T follicular helper cell (primary cell): ENCODE measurements at regions not wholly inside any gene's neighbourhood (a gene's known extent, or its start where the extent isn't known, plus 50 kb on each side); places are given as distances from the start of the nearest gene placed in this dataset.
"Not testable (repeated sequence)": the region's sequence is repeated elsewhere in the genome, so short reads cannot be mapped to it uniquely, and the experiment has no call there.

Source experiments
- DNase-seq: peaks from one replicate; pipeline ENCODE4 v3.0.0-alpha.2; 2020; ENCODE audit warnings: low read depth

DNA sequence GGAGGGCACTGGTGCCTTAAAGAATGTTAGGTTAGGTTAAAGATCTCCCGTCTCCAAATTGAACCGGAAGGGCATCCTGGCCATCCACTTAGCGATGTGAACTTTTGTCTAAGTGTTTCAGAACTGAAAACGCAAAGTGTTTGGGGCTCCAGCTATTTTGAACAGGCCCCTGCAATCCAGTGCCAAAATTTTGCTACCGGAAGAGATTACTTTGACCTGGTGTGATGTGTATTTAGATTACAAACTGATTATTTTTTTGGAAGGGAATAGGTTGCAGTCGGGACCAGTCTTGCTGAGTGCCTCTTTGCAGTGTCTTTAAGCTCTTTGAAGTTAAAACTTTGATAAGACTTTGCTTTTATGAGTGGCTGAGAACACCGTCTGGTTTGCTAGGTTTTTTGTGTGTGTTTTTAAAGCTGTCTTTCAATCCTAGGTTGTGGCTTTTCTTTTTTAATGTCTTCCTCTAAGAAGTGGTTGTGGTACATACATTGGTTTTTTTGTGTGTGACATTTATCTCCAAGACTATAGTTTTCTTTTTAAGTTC is 179.6 kb downstream of the OR4M2 start:
- no peak for DNase-seq

DNA sequence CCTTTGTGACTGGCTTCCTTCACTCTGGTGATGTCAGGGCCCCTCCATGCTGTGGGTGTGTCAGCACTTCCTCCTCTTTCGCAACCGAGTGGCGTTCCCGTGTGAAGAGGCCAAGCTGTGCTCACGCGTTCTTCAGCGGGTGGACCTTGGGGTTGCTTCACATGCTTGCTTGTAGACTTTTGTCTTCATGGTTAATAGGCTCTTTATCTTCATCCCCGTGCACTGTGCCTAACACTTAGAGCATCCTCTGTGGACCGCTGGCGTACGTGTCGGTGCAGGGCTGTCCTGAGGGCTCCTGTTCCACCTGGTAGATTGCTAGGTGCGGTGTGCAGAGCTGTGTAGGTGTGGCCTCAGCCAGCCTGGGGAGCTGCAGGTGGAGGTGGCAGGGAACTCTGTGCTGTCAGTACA is 182.3 kb downstream of the OR4M2 start:
- DNase-seq: peak; percentile 8

DNA sequence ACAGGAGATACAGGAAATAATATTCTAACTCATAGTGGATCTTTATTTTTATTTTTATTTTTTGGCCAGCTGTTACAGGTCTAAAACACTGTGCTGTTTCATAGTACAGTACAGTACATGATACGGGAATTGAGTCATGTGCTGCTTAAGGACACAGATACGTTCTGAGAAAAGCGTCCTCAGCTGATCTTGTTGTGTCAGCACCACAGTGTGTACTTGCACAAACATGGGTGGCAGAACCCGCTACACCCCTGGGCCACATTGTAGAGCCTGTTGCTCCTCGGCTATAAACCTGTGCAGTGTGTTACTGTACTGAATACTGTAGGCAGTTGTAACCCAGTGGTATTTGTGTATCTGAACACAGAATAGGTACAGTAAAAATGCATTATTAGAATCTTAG is 183.4 kb downstream of the OR4M2 start:
- no peak for DNase-seq

DNA sequence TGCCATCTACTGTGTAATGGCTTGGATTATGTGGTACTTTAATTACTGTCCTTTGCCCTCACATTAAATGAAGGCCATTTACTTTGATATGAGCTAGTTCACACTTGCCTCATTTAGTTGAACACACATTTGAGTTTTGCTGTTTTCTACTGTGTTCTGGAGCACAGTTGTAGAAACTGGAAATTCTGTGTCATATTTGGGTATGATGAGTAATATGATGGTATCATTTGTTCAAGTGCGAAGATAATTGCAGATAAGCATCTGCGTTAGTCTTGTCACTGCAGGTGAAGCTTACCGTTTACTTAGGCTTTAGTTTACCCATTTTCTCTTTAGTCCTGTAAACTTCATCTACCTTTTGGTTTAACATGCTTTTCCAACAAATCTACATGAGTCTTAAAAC is 183.9 kb downstream of the OR4M2 start:
- not testable (repeated sequence) for DNase-seq

DNA sequence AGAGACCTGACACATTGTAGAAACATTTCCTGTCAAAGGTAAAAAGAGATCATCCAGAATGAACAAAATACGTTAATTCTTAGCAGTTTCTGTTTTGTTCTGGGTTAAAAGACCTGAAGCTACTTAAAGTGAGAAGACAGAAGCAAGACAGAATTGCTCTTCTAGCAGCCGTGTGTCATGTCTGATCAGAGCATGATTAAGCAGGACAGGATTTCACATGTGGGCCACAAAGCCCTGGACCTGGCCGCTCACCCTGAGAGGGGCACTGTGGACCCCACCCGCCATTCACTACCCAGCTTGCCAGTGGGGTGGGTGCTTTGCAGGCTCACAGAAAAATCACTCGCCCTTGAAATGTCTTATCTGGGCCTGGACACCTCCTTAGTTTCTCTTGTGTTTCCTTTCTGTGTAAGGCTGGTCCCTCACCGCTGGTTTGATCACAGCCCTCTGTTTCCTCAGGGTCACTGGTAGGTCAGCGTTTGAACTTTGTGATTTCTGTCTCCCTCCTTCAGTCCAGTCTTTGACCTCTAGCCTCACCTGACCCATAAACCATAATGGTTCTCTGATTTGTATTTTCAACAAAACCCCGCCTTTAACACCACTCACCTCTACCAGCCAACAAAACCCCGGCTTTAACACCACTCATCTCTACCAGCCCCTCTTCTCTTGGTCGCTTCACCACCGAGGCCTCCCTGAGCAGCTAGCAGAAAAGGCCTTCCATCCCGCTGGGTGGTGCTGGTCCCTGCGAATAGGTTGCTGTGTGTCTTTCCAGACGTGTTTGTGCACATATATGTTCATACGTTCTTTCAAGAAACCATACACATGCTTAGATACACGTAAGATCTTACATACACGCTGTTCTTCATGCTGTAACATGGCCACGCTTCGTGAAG is 185.0 kb downstream of the OR4M2 start:
- no peak for DNase-seq

DNA sequence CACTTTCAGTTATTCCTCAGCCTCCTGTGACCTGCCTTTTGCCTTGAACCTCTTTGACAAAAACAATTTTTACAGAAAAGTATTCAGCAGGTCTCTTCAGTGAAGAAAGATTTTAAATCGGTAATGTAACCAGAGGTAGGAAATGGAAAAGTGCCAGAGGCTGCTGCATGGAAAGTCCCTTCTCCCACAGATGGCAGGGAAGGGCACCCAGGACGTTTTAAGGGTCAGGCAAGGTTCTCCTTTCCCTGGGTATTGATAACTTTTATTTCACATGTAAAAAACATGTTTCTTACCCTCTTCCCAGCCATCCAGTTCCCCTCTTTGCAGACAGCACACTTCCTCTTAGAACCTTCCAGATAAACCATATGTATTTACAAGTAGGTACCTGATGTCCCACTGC is 185.6 kb downstream of the OR4M2 start:
- DNase-seq: no peak

DNA sequence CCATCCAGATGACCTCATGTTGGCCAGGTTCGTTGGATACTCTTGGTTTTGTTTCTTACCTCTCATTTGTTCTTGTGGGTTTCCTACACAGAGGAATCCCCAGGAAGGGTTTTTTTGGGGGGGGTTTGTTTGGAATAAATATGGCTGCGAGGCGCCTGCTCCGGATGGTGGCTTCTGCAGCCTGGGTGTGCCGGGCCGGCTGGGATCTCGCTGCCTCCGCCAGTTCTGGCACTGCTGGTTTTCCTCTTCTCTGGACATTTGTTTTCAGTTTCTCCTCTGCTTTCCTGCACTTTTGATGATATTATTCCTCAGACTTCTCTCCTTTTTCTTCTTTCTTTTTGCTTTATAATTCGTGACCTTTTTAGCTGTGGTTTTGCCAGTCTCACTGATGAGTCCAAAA is 187.4 kb downstream of the OR4M2 start:
- DNase-seq: no peak

DNA sequence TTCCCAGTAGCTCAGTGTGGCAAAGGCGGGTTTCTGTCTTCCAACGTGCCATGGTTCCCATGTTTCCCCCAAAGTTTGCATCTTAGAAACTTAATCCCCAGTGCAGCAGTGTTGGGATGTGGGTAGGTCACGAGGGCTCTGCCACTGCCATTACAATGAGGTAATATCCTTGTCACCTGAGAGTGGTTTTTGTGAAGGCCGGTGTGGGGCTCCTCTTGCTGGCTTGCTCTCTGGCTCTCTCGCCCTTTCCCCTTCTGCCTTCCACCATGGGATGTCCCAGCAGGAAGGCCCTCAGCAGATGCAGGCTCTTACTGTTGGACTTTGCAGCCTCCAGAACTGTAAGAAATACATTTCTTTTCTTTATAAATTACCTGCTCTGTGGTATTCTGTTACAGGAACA is 187.9 kb downstream of the OR4M2 start:
- DNase-seq: not testable (repeated sequence)

DNA sequence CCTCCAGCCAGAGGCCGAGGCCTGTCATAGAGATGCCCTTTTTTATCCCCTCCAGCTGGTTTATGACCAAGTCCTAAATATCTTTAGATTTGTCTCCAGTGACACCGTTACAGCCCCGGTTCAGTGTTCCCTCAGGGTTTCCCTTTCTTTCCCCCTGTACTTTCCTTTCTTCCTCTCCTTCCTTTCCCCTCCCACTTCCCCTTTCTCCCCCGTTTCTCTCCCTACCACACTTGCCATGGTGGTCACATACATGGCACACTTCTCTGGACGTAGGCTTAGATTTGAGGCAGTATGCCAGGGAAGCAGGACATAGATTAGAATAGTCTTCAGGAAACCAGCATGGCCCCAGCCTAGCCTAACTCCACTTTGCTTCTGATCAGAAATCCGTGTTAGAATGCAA is 188.3 kb downstream of the OR4M2 start:
- not testable (repeated sequence) for DNase-seq

DNA sequence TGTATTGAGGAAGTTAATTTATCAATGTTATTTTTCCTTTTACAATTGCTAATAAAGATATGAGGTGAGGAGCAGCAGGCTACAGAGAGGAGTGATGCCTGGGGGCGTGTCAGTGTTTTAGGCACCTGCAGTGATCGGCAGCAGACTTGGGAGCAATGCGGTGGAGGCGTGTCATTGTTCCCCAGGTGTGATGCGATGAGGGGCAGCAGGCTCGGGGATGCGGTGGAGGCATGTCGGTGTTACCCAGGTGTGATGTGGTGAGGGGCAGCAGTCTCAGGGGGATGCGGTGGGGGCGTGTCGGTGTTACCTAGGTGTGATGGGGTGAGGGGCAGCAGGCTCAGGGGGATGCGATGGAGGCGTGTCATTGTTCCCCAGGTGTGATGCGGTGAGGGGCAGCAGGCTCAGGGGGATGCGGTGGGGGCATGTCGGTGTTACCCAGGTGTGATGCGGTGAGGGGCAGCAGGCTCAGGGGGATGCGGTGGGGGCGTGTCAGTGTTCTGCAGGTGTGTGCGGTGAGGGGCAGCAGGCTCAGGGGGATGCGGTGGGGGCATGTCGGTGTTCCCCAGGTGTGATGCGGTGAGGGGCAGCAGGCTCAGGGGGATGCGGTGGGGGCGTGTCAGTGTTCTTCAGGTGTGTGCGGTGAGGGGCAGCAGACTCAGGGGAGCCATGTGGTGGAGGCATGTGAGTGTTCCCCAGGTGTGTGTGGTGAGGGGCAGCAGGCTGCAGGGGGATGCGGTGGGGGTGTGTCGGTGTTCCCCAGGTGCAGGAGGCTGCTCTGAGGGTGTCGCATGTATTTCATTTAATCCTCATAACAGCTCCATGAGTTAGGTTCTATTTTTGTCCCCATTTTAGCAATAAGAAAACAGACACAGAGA is 186.2 kb upstream of the GOLGA6L22 start:
- not testable (repeated sequence) for DNase-seq

DNA sequence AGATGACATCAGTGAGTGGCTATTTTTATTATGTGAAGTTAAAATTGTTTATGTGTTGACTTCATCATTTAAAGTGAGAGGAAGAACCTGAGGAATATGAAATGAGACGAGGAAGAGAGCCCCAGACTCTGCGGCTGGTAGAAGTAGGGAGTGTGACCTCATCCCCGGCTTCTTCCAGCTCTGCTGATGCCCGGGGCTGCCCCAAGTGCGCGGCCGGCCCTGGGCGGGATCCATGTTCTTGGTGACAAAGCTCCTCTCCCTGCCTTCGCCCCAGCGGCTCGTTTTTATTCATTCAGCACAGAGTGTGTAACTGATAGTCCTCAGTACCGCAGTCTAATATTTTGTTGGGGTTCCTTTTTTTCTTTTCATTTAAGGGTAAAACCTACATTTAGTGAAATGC is 185.5 kb upstream of the GOLGA6L22 start:
- DNase-seq: not testable (repeated sequence)

DNA sequence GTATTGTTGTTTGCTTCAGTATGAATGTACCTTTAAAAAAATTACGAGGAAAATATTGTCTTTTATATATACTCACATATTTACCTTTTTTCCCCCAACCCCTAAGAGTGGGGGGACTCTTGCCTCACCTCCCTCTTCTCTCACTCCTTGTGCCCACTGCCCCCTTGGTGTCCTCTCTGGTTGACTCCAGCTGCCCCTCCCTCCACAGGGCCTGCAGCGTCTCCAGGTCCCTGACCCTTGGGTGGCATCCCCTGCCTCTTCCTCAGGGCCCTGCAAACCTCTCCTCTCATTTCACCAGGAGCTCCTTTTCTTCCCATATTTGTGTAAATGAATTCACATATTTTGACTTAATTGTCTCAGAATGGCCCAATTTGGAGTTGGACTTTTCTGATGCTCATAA is 184.3 kb upstream of the GOLGA6L22 start:
- not testable (repeated sequence) for DNase-seq

DNA sequence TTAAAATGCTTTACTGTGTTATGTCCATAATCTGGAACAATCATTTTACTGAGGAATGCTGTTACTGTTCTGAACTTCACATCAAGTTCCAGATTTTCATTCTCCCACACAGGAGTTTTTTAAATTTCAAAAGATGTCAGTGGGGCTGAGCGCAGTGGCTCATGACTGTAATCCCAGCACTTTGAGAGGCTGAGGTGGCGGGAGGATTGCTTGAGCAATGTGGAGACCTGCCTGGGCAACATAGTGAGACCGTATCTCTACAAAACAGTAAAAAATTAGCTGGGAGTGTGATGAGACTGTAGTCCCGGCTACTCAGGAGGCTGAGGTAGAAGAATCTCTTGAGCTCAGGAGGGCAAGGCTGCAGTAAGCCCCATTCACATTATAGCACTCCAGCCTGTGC is 177.9 kb upstream of the GOLGA6L22 start:
- DNase-seq: not testable (repeated sequence)

DNA sequence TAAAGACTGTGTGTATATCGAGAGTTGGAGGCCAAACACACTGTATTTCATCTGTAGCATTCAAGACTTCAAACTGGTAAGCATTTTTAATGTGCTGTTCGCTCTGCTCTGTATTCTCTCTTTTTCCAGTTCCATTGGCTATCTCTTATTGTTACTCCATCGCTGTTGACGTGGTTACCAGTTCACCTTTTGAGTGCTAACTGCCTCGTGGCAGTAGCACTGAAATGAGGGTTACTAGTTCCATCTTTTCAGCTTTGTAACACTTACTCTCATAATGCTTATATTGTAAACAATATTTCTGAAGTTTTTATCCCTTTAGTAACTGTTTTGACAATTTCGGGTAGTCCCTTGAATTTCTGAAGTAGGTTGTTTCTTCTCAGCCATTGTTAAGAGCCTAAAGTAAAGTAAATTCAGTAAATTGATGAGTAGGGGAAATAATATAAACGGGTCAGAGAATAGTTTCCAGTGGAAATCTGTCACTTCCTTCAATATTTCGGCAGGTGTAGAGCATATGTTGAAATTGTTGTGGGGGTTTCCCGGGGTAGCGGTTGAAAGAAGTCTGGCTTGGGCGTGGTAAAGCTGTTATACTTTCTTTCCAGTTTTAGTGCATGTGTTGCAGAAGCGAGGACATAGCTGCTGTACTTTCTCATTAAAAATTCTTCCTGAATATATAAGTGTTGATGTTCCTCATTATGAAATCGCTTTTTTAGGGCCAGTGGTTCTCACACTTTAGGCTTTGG is 175.7 kb upstream of the GOLGA6L22 start:
- not testable (repeated sequence) for DNase-seq

DNA sequence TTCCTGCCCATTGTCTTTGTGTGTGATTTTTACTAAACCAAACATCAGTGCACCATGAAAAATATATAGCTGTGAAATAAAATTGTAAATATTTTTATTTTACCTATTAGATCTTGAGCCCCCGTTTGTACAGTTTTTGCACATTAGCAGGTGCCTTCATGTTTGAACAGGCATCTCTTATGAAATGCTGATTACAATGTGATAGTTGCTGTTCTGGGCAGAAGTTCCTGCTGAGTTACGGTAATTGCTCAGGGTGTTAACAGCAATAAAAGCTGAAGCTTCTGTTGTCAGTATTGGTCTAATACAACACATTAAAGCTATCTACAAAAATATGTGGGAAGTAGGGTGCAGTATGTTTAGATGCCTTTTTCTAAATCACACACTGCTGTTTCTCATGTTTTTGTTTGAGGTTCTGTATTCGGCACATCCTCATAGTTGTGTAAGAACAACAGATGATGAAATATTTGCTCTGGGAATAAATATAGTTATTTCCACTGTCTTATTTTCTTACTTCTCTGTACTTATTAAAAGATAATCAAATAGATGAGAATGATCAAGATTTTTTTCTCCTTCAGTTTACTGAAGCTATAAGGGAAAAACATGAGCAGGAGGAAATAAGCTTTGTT is 173.8 kb upstream of the GOLGA6L22 start:
- not testable (repeated sequence) for DNase-seq

DNA sequence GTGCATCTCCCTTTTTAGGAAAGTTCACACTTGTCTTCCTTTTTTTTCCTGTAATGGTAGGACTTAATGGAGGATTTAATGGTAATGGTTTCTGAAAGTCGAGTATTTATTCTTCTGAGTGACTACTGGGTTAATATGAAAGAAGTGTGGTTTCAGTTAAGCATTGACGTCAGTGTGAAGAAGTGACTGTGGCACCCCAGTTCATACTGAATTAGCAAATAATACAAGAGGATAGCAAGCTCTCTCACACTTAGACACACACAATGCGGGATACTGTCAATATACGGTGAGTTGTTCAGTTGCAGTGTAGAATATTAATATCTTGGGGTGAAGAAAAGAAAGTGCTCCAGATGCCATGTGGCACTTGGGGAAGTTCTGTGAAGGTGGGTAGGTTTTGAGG is 167.6 kb upstream of the GOLGA6L22 start:
- not testable (repeated sequence) for DNase-seq

DNA sequence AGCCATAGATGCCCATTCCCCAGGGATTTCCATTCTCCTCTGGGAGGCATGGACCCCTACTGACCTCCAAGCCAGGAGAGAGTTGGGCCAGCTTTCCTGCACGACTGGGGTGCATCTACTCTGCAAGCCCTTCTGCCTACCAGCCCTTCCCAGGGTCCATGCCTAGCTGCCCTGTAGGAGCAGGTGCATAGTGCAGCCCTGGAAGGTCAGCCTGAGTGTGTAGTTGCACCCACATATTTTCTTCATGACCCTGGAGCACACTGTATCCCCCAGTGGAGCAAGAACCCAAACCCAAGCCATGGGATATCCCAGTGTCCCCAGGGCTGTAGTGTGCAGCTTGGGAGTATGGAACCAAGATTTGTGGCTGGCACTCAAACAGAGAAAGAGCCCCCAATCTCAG is 155.6 kb upstream of the GOLGA6L22 start:
- DNase-seq: not testable (repeated sequence)
